ENCODE measurements at regions not wholly inside any gene's neighbourhood (a gene's known extent, or its start where the extent isn't known, plus 50 kb on each side); places are given as distances from the start of the nearest gene placed in this dataset.

GRCh38 chrX:118178450-118178849, 61.8 kb upstream of the KLHL13 start:
- TF ChIP-seq POLR2AphosphoS5 (IDR thresholded peaks at IDR 0.05; ENCODE audit: low read depth, low read length), result no peak
- TF ChIP-seq POLR2A (IDR thresholded peaks at IDR 0.05; ENCODE audit: low read depth, low read length), result no peak
- TF ChIP-seq POU2F2 (IDR thresholded peaks at IDR 0.05; ENCODE audit: low read depth, low read length), result no peak
